Osteocyte (in vitro differentiated cells): ENCODE measurements at regions not wholly inside any gene's neighbourhood (a gene's known extent, or its start where the extent isn't known, plus 50 kb on each side); places are given as distances from the start of the nearest gene placed in this dataset.

Experiments used
- DNase-seq: peaks from one replicate; pipeline ENCODE4 v3.0.0; 2021; ENCODE audit warnings: mixed read lengths; ENCODE audit not compliant: unreplicated experiment; ENCODE audit errors: extremely low spot score
- H3K27ac Mint-ChIP-seq: one replicate; pipeline ENCODE4 v1.8.0; 2021; ENCODE audit warnings: mild to moderate bottlenecking, mixed read lengths; ENCODE audit not compliant: unreplicated experiment
- H3K27me3 Mint-ChIP-seq: one replicate; pipeline ENCODE4 v1.8.0; 2021; ENCODE audit warnings: mixed read lengths; ENCODE audit not compliant: unreplicated experiment
- H3K36me3 Mint-ChIP-seq: one replicate; pipeline ENCODE4 v1.8.0; 2021; ENCODE audit warnings: mixed read lengths; ENCODE audit not compliant: unreplicated experiment
- H3K4me1 Mint-ChIP-seq: one replicate; pipeline ENCODE4 v1.8.0; 2021; ENCODE audit warnings: mixed read lengths; ENCODE audit not compliant: unreplicated experiment
- H3K4me3 Mint-ChIP-seq: one replicate; pipeline ENCODE4 v1.8.0; 2021; ENCODE audit warnings: mild to moderate bottlenecking, moderate library complexity, mixed read lengths; ENCODE audit not compliant: unreplicated experiment
- H3K9me3 Mint-ChIP-seq: one replicate; pipeline ENCODE4 v1.8.0; 2021; ENCODE audit warnings: mixed read lengths; ENCODE audit not compliant: unreplicated experiment
- CTCF ChIP-seq: fragments of 200-600 bp; sonication (generic); IDR thresholded peaks from 2 replicates; pipeline ENCODE4 v1.5.0; 2021; ENCODE audit warnings: antibody characterized with exemption, mild to moderate bottlenecking, moderate library complexity

GRCh38 chr2:35409762-35410161, 945.8 kb upstream of the CRIM1 start:
- Mint-ChIP-seq H3K4me1 (no peaks in the 10 kb centered on the region), H3K4me3 (no peak overlapping the region), H3K9me3 (no peaks in the 10 kb centered on the region), H3K27ac (no peak overlapping the region), H3K36me3 (no peaks in the 10 kb centered on the region), H3K27me3 (peaks cover 12% of the 10 kb centered on the region)
- no peak for TF ChIP-seq CTCF
- DNase-seq: no peak

GRCh38 chr2:35408320-35408719, 947.3 kb upstream of the CRIM1 start:
- H3K4me1 Mint-ChIP-seq: no peaks in the 10 kb centered on the region
- no peak overlapping the region for H3K27ac Mint-ChIP-seq
- H3K27me3 Mint-ChIP-seq: peaks cover 23% of the 10 kb centered on the region
- no peak overlapping the region for H3K4me3 Mint-ChIP-seq
- DNase-seq: no peak
- no peaks in the 10 kb centered on the region for H3K36me3 Mint-ChIP-seq
- H3K9me3 Mint-ChIP-seq: no peaks in the 10 kb centered on the region
- TF ChIP-seq CTCF: no peak

- Mint-ChIP-seq H3K4me1 (no peaks in the 10 kb centered on the region), H3K36me3 (no peaks in the 10 kb centered on the region), H3K27ac (no peak overlapping the region), H3K27me3 (peaks cover 16% of the 10 kb centered on the region), H3K9me3 (no peaks in the 10 kb centered on the region), H3K4me3 (no peak overlapping the region)
- DNase-seq: no peak
- TF ChIP-seq CTCF: no peak
These were observed 963.7 kb upstream of the CRIM1 start for GRCh38 chr2:35391736-35392442.

- H3K27me3 Mint-ChIP-seq: peaks cover 63% of the 10 kb centered on the region
- H3K4me1 Mint-ChIP-seq: no peaks in the 10 kb centered on the region
- H3K9me3 Mint-ChIP-seq: no peaks in the 10 kb centered on the region
- DNase-seq: no peak
- H3K36me3 Mint-ChIP-seq: no peaks in the 10 kb centered on the region
- no peak overlapping the region for H3K4me3 Mint-ChIP-seq
- no peak for TF ChIP-seq CTCF
- H3K27ac Mint-ChIP-seq: no peak overlapping the region
These were observed 976.8 kb upstream of the CRIM1 start for GRCh38 chr2:35378791-35379190.

- Mint-ChIP-seq H3K9me3 (no peaks in the 10 kb centered on the region), H3K36me3 (no peaks in the 10 kb centered on the region), H3K27ac (no peak overlapping the region), H3K27me3 (peaks cover 63% of the 10 kb centered on the region), H3K4me3 (no peak overlapping the region), H3K4me1 (no peaks in the 10 kb centered on the region)
- DNase-seq: no peak
- no peak for TF ChIP-seq CTCF
These were observed 980.7 kb upstream of the CRIM1 start for GRCh38 chr2:35374845-35375244.
